Endothelial cell of umbilical vein (primary cell): ENCODE measurements at regions not wholly inside any gene's neighbourhood (a gene's known extent, or its start where the extent isn't known, plus 50 kb on each side); places are given as distances from the start of the nearest gene placed in this dataset.

Experiments used
- BruUV-seq: library from RNA; stranded (reverse); fragments of 400-500 nt; replicated peaks from 2 replicates; lab custom pipeline; 2021; lab: Mats Ljungman, UMichigan
- CTCF ChIA-PET: fragments of 300-600, 350-600 bp; sonication (Branson Sonifier 250); formaldehyde crosslinking; loops from one replicate; lab custom pipeline; 2021; ENCODE audit warnings: antibody characterized with exemption, inconsistent platforms; lab: Charles Lee
- POLR2A ChIA-PET: fragments of 300-600, 350-600 bp; sonication (Branson Sonifier 250); formaldehyde crosslinking; loops from one replicate; lab custom pipeline; 2021; ENCODE audit warnings: antibody characterized with exemption, inconsistent platforms; lab: Charles Lee
- DNase-seq: peaks from one replicate; pipeline ENCODE4 v3.0.0-alpha.2; 2011; ENCODE audit warnings: low read depth, low spot score
- FAIRE-seq: peaks from 2 replicates; lab custom pipeline; 2011; peaks lifted over from hg19 to GRCh38; lab: Jason Lieb, UNC
- H2AFZ ChIP-seq: 2 replicates; pipeline ENCODE4 v1.6.0; 2012; ENCODE audit warnings: low read depth, low read length, control low read depth, inconsistent platforms
- H3K27ac ChIP-seq: 2 replicates; pipeline ENCODE4 v1.5.1; 2011; ENCODE audit warnings: low read depth, mild to moderate bottlenecking, control low read depth, low read length, moderate library complexity; ENCODE audit not compliant: insufficient read depth
- H3K27me3 ChIP-seq, 2 experiments: 2 replicates each; pipeline versions ENCODE4 v1.6.0 to v1.6.1; 2011; ENCODE audit warnings: low read length in 2 of 2, mixed read lengths in 1 of 2; ENCODE audit not compliant: control insufficient read depth in 2 of 2, insufficient read depth in 2 of 2
- H3K36me3 ChIP-seq, 2 experiments: 2 replicates in 1 of 2; 3 replicates in 1 of 2; pipeline ENCODE4 v1.5.1; 2011; ENCODE audit warnings: low read length in 2 of 2, mild to moderate bottlenecking in 1 of 2, moderate library complexity in 1 of 2; ENCODE audit not compliant: control insufficient read depth in 2 of 2, insufficient read depth in 2 of 2; ENCODE audit errors: extremely low read depth in 1 of 2
- H3K4me1 ChIP-seq: 3 replicates; pipeline ENCODE4 v1.5.1; 2011; ENCODE audit warnings: mild to moderate bottlenecking, low read length; ENCODE audit not compliant: control insufficient read depth, insufficient read depth; ENCODE audit errors: extremely low read depth
- H3K4me2 ChIP-seq: 2 replicates; pipeline ENCODE4 v1.6.1; 2011; ENCODE audit warnings: low read length, control low read depth, mixed read lengths; ENCODE audit not compliant: insufficient read depth
- H3K4me3 ChIP-seq, 3 experiments: fragments of 200-600 bp in 1 of 3; sonication (generic), shearing (Covaris generic) in 1 of 3; replicated peaks in 1 of 3; 2 replicates each; pipeline ENCODE4 v1.5.1; 2011 to 2016; ENCODE audit warnings: control low read depth in 3 of 3, low read length in 3 of 3, mild to moderate bottlenecking in 2 of 3, inconsistent platforms in 1 of 3, low read depth in 1 of 3, moderate library complexity in 1 of 3; ENCODE audit not compliant: insufficient read depth in 1 of 3
- H3K79me2 ChIP-seq: 2 replicates; pipeline ENCODE4 v1.6.0; 2012; ENCODE audit warnings: low read length, inconsistent platforms; ENCODE audit not compliant: control insufficient read depth, insufficient read depth
- H3K9ac ChIP-seq: replicated peaks from 2 replicates; pipeline ENCODE3; 2011; ENCODE audit warnings: low read length, control low read depth; ENCODE audit not compliant: insufficient read depth; ENCODE audit errors: extremely low read depth
- H3K9me1 ChIP-seq: replicated peaks from 3 replicates; pipeline ENCODE4 v1.6.0; 2011; ENCODE audit warnings: mild to moderate bottlenecking, low read length; ENCODE audit not compliant: control insufficient read depth, insufficient read depth; ENCODE audit errors: extremely low read depth
- H3K9me3 ChIP-seq: replicated peaks from 2 replicates; pipeline ENCODE4 v1.5.1; 2012; ENCODE audit warnings: low read length, inconsistent platforms; ENCODE audit not compliant: control insufficient read depth, insufficient read depth
- H4K20me1 ChIP-seq: replicated peaks from 2 replicates; pipeline ENCODE3; 2011; ENCODE audit warnings: mild to moderate bottlenecking, low read length; ENCODE audit not compliant: control insufficient read depth, insufficient read depth; ENCODE audit errors: extremely low read depth
- CTCF ChIP-seq, 2 donors: IDR thresholded peaks; 1 replicate in 1 of 2; 2 replicates in 1 of 2; pipeline ENCODE4 v1.5.1; 2011; ENCODE audit warnings: low read length in 2 of 2, mild to moderate bottlenecking in 2 of 2, moderate library complexity in 2 of 2, control low read depth in 1 of 2, inconsistent platforms in 1 of 2, low read depth in 1 of 2; ENCODE audit not compliant: insufficient read depth in 1 of 2; ENCODE audit errors: extremely low read depth in 1 of 2
- EZH2 ChIP-seq: IDR thresholded peaks from 2 replicates; pipeline ENCODE4 v1.6.1; 2012; ENCODE audit warnings: borderline replicate concordance, low read depth, mild to moderate bottlenecking, moderate library complexity, low read length, inconsistent platforms; ENCODE audit not compliant: severe bottlenecking
- FOS ChIP-seq: IDR thresholded peaks from 2 replicates; pipeline ENCODE4 v1.6.1; 2011; ENCODE audit warnings: mild to moderate bottlenecking, low read length, moderate library complexity, borderline replicate concordance; ENCODE audit not compliant: insufficient read depth
- GATA2 ChIP-seq: IDR thresholded peaks from 2 replicates; pipeline ENCODE4 v1.7.0; 2011; ENCODE audit warnings: low read depth, mild to moderate bottlenecking, moderate library complexity, mixed read lengths, low read length; ENCODE audit not compliant: insufficient read length, insufficient read depth
- JUN ChIP-seq: IDR thresholded peaks from 2 replicates; pipeline ENCODE4 v1.6.1; 2011; ENCODE audit warnings: borderline replicate concordance, low read depth; ENCODE audit not compliant: insufficient read length, insufficient read depth
- MAX ChIP-seq: IDR thresholded peaks from 2 replicates; pipeline ENCODE4 v1.6.1; 2011; ENCODE audit not compliant: insufficient read depth, insufficient read length
- MYC ChIP-seq: IDR thresholded peaks from one replicate; pipeline ENCODE4 v1.6.1; 2011; ENCODE audit warnings: mild to moderate bottlenecking, low read depth, low read length
- POLR2A ChIP-seq: IDR thresholded peaks from 2 replicates; pipeline ENCODE4 v1.6.1; 2012; ENCODE audit warnings: low read depth, mild to moderate bottlenecking, control low read depth, low read length
- POLR2AphosphoS5 ChIP-seq: IDR thresholded peaks from 2 replicates; pipeline ENCODE4 v1.6.1; 2012; ENCODE audit warnings: low read depth, mild to moderate bottlenecking, control low read depth, low read length, moderate library complexity; ENCODE audit not compliant: insufficient read depth
- dilution Hi-C: fragments of 300-500 bp; cut with MboI; formaldehyde crosslinking; loops from one replicate; pipeline ENCODE4 v1.15.0; 2019; ENCODE audit warnings: low sequenced_read_pairs; ENCODE audit not compliant: extremely low pct_ligation_motif_present
- intact Hi-C: fragments of 100-400 bp; cut with micrococcal nuclease; formaldehyde crosslinking; loops from one replicate; pipeline ENCODE4 v1.10.0; 2022

- intact Hi-C loops: no loop called here
- CTCF ChIA-PET: no interaction called here
Observed at GRCh38 chr20:52539891-52540290, 348.3 kb upstream of the ZFP64 start.

More at GRCh38 chr20:52539891-52540290, 348.3 kb upstream of the ZFP64 start:
- FAIRE-seq (no peak), DNase-seq (no peak)
- Histone ChIP-seq H3K27me3 (no peaks in the 10 kb centered on the region), H3K4me2 (no peak overlapping the region), H3K9me3 (no peaks in the 10 kb centered on the region), H3K4me1 (no peaks in the 10 kb centered on the region), H3K9me1 (no peaks in the 10 kb centered on the region), H3K79me2 (no peaks in the 10 kb centered on the region), H2AFZ (no peak overlapping the region), H4K20me1 (no peaks in the 10 kb centered on the region), H3K9ac (no peak overlapping the region), H3K27ac (no peak overlapping the region), H3K36me3 (no peaks in the 10 kb centered on the region), H3K4me3 (no peak overlapping the region)
- dilution Hi-C loops: no loop called here
- TF ChIP-seq EZH2 (no peak), GATA2 (no peak), MAX (no peak), FOS (no peak), JUN (no peak), CTCF (IDR thresholded peaks at IDR 0.05; ENCODE audit: extremely low read depth in 1 of 2, insufficient read depth in 1 of 2, low read depth in 1 of 2, low read length in 2 of 2) (no peak), MYC (no peak), POLR2AphosphoS5 (no peak), POLR2A (no peak)
- no TSS peak for BruUV-seq
- POLR2A ChIA-PET: no interaction called here
